DOHH2 (cell line): ENCODE measurements at regions not wholly inside any gene's neighbourhood (a gene's known extent, or its start where the extent isn't known, plus 50 kb on each side); places are given as distances from the start of the nearest gene placed in this dataset.

Source experiments
- CTCF ChIP-seq: fragments of 200-600 bp; sonication (generic); IDR thresholded peaks from one replicate; pipeline ENCODE4 v1.5.1; 2014; ENCODE audit warnings: antibody characterized with exemption, mild to moderate bottlenecking, low read depth, low read length; ENCODE audit not compliant: poor library complexity, severe bottlenecking
- EZH2phosphoT487 ChIP-seq: fragments of 200-600 bp; sonication (generic); IDR thresholded peaks from 2 replicates; pipeline ENCODE4 v1.6.1; 2017; ENCODE audit warnings: borderline replicate concordance, mild to moderate bottlenecking, antibody characterized with exemption, low read length, moderate library complexity, mixed read lengths

- TF ChIP-seq CTCF (no peak), EZH2phosphoT487 (no peak)
Measured at GRCh38 chr9:134993996-134994720, 76.4 kb upstream of the FCN1 start.
